Esophagus squamous epithelium (tissue), 4 donors: ENCODE measurements at regions not wholly inside any gene's neighbourhood (a gene's known extent, or its start where the extent isn't known, plus 50 kb on each side); places are given as distances from the start of the nearest gene placed in this dataset.

Experiments
- CTCF ChIP-seq, 6 experiments: fragments of 450-650 bp in 4 of 6; fragments of 200-600 bp in 2 of 6; sonication (generic) in 2 of 6; IDR thresholded peaks; one replicate each; pipeline ENCODE4 v1.5.1; 2016 to 2019; ENCODE audit warnings: antibody characterized with exemption in 6 of 6, mild to moderate bottlenecking in 4 of 6, moderate library complexity in 4 of 6
- POLR2A ChIP-seq, 4 donors: fragments of 450-650 bp; IDR thresholded peaks; one replicate each; pipeline ENCODE4 v1.6.1; 2017; ENCODE audit warnings: antibody characterized with exemption in 4 of 4, mild to moderate bottlenecking in 4 of 4, moderate library complexity in 3 of 4

GRCh38 chr6:100136590-100136989 is 142.6 kb upstream of the MCHR2 start:
- TF ChIP-seq CTCF (IDR thresholded peaks at IDR 0.05), result no peak
- no peak for TF ChIP-seq POLR2A (IDR thresholded peaks at IDR 0.05)
